Retinal pigment epithelial cell (primary cell): ENCODE measurements at regions not wholly inside any gene's neighbourhood (a gene's known extent, or its start where the extent isn't known, plus 50 kb on each side); places are given as distances from the start of the nearest gene placed in this dataset.

Experiments
- DNase-seq: peaks from one replicate; pipeline ENCODE4 v3.0.0-alpha.2; 2010; ENCODE audit warnings: low read depth
- H3K4me3 ChIP-seq: 2 replicates; pipeline ENCODE4 v1.5.1; 2011; ENCODE audit warnings: mild to moderate bottlenecking, low read length, control low read depth, moderate library complexity
- CTCF ChIP-seq: conservative IDR thresholded peaks from 2 replicates; pipeline ENCODE4 v1.5.1; 2011; ENCODE audit warnings: low read depth, low read length, control low read depth, inconsistent platforms

GRCh38 chr13:44024167-44024845, 144.6 kb downstream of the LACC1 start:
- H3K4me3 ChIP-seq = no peak overlapping the region
- DNase-seq = no peak
- TF ChIP-seq CTCF = no peak

- no peak for TF ChIP-seq CTCF
- no peak for DNase-seq
- H3K4me3 ChIP-seq = no peak overlapping the region
Observed at GRCh38 chr13:44024846-44025195, 145.1 kb downstream of the LACC1 start.

GRCh38 chr13:44026194-44026593, 146.5 kb downstream of the LACC1 start:
- DNase-seq = no peak
- no peak for TF ChIP-seq CTCF

GRCh38 chr13:44028734-44029133, 149.0 kb downstream of the LACC1 start:
- DNase-seq = no peak
- TF ChIP-seq CTCF = no peak
- no peak overlapping the region for H3K4me3 ChIP-seq

More at GRCh38 chr13:44026194-44026593, 146.5 kb downstream of the LACC1 start:
- no peak overlapping the region for H3K4me3 ChIP-seq

- DNase-seq = no peak
- no peak overlapping the region for H3K4me3 ChIP-seq
Observed at GRCh38 chr13:44030615-44031014, 150.9 kb downstream of the LACC1 start.

GRCh38 chr13:44031555-44031954, 151.9 kb downstream of the LACC1 start:
- no peak overlapping the region for H3K4me3 ChIP-seq
- no peak for TF ChIP-seq CTCF
- DNase-seq = no peak

More at GRCh38 chr13:44030615-44031014, 150.9 kb downstream of the LACC1 start:
- TF ChIP-seq CTCF = no peak

GRCh38 chr13:44032802-44033201, 153.1 kb downstream of the LACC1 start:
- DNase-seq = no peak
- no peak overlapping the region for H3K4me3 ChIP-seq
- no peak for TF ChIP-seq CTCF
